Left colon (tissue), 2 donors: ENCODE measurements at regions not wholly inside any gene's neighbourhood (a gene's known extent, or its start where the extent isn't known, plus 50 kb on each side); places are given as distances from the start of the nearest gene placed in this dataset.

Experiments
- ATAC-seq: fragments of 200-7000 bp; cut with Tn5 transposase; one replicate; pipeline ENCODE4 v1.9.1; 2020; ENCODE audit warnings: mild to moderate bottlenecking, moderate library complexity
- DNase-seq, 2 donors: peaks; one replicate each; pipeline ENCODE4 v3.0.0-alpha.2; 2020
- intact Hi-C, 2 donors: fragments of 100-400 bp; cut with DNase I in 1 of 2; cut with micrococcal nuclease in 1 of 2; formaldehyde crosslinking; loops; one replicate each; pipeline versions ENCODE4 v1.11.2 to v1.14.0; 2022; cut with DNase I, micrococcal nuclease
- donor health status: DM: no; HTN: no; CAD: no.
- donor health status: DM: yes; HTN: yes; CAD: no.

DNA sequence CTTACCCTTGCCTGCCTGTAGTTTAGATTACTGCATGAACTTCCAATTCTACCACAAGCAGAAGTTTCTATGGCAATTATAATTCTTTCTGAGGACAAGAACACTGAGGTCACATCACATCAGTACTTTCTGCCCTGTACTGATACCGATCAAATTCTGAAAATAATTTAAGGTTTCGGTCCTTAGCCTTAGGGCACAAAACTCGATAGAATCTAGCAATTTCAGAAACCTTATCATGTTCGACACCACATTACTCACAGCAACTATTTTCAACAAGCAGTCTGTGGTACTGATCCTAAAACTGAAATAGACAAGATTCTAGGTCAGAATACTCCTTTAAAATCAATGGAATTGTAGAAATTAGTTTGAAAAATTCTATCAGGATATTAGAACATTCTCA lies 187.0 kb upstream of the LRFN5 start:
- intact Hi-C loops, result no loop called here
- ATAC-seq (no peak), DNase-seq (no peak)

DNA sequence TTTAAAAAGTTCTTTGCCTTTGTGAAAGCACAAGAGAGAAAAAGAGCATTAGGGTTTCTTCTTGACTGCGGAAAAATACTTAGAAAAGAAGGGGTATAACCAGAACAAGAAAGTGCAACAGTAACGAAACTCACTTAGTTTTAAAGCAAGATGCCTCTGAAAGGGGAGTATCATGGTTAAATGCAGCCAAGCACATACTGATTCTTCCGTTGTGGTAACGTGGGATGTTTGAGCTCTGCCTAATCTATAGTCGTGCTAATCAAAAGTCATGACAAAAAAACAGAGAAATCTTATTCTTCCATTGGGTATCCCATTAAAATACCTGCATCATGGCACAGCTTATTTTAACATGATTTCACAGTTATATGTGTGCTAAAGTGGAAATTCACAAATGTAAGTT lies 187.8 kb upstream of the LRFN5 start:
- ATAC-seq, result no peak
- intact Hi-C loops, result no loop called here

DNA sequence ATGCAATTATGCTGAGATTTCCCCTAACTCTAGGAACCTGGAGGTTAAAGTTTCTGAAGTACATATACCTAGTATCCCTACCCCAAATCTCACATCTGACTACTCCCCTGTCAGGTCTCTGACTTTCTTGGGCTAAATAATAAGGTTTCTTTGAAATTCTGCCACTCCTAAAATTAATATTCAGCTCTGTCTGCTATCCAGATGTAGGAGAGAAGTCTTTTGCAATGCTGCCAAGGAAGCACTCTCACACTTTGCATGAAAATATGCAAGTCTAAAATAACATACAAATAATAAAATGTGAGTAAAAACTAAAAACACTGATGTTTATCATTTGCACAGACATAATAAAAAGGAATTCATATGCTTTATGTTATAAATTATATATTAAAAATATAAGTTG lies 196.9 kb upstream of the LRFN5 start:
- no peak for ATAC-seq
- intact Hi-C loops, result no loop called here
- no peak for DNase-seq

More for the DNA sequence above, 187.8 kb upstream of the LRFN5 start:
- no peak for DNase-seq

DNA sequence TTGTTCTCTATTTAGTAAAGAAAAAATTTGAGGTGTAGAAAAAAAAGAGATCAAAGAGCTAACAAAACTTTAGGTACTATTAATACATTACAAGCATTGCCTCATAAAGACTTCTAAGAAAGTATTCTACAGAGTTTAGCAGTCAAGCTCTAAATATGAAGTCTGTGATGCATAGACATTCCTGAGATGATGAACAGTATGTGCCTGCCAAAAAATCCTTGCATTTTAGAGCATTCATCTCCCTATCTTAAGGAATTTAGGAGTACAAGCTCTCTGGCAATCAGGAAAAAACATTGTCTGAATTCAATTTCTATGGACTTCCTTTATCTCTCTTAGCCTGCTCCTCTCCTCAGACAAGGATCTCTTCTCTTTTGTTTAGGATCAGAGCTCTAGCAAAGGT lies 202.6 kb upstream of the LRFN5 start:
- ATAC-seq (no peak), DNase-seq (no peak)
- intact Hi-C loops, result no loop called here

DNA sequence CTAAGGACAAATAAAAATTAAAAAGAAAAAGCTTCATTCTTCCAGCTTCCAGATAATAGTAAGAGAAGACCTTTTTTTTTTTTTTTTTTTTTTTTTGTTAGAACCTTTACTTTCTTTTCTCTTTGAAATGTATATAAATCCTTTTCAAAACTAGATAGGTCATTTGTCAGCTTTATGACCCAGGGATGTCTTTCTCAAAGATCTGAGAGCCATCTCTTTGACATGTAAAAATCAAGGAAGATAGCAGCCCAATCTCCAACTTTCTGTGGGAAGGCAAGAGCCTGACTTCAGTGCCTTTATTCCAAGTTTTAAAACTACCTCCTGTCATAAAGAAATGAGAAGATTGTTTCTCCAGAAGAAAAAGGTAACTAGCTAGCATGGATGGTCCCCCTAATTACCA lies 203.3 kb upstream of the LRFN5 start:
- DNase-seq, result no peak
- no peak for ATAC-seq
- intact Hi-C loops, result no loop called here

DNA sequence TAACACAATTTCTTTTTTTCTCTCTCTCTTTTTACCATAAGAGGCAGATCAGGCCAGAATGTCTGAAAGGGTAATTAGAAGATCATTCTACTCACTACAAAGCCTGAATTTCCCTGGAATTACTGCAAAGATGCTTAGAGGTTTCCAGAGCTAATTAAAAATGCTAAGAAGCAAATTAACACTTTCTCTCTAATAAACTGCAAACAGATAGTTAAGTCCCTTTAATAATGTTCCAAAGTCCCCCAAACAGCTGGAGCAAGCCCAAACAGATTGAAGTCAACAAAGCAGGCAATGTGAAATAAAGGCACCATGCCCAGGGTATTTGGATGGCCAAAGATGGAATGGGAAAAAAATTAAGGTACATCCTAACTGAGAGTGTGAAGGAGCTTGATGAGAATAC lies 208.8 kb upstream of the LRFN5 start:
- DNase-seq (no peak), ATAC-seq (no peak)
- intact Hi-C loops, result no loop called here

DNA sequence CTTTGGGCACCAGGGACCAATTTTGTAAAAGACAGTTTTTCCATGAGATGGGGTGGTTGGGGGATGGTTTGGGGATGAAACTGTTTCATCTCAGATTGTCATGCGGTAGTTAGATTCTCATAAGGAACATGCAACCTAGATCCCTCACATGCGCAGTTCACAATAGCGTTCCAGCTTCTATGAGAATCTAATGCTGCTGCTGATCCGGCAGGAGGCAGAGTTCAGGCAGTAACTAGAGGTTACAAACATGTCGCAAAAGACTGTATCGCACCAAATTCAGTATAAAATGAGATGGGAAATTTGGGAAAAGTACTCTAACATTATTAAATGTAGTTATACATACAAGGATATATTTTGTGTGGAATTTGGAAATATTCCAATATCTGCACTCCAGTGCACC lies 213.2 kb upstream of the LRFN5 start:
- DNase-seq, result no peak
- intact Hi-C loops, result no loop called here
- no peak for ATAC-seq

DNA sequence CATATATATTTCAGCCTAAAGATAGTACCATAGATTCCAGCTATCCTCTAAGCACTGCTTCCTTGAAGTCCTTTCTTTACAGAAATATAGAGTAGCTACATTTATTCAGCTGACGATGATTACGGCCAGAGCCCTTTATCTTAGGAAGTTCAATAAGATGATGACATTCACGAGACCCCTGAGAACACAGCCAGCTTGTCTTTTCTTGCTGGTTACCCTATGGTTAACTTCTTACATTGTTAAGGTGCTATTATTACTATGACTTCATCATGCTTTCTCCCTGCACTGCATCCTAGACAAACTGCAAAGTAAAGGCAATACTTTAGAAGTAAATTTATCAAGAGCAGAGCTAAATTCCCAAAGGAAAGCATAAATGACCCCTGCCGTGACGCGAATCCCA lies 214.4 kb upstream of the LRFN5 start:
- DNase-seq (no peak), ATAC-seq (no peak)
- intact Hi-C loops, result no loop called here

DNA sequence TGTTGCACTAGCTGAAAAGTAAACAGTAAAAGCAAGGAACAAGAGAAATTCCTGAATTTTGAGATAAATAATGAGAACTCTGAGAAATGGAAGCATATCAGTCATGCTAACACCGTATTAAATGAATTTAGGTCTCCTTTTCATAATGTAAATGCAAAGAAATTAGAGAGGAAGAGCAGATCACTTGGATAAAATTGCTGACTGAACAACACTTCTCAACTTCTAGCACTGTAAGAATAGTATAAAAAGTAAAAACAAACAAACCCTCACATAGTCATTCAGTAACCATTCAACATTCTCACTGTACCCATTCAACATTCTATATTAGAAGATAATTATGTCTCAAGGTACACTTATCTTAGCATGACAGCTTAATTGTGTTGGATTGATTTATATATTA lies 217.3 kb upstream of the LRFN5 start:
- intact Hi-C loops, result no loop called here
- no peak for DNase-seq
- no peak for ATAC-seq

DNA sequence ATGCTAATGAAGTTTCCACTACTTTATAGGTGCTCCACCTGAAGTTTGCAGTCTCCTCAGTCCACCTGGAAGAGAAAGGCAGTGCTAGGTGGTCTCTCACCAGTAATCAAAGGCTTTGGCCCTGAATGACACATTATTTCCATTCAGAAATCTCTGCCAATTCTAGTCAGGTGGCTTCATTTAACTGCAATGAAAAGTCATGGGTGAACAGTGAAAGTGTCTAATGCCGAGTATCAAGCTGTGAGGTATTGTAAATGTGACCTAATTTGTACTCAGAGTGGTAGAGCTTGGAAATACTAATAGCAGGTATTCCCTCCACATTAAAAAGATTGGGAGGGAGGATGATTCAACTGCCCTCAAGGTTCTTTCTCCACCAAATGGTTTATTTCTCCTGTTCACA lies 220.9 kb upstream of the LRFN5 start:
- intact Hi-C loops, result no loop called here
- no peak for ATAC-seq

DNA sequence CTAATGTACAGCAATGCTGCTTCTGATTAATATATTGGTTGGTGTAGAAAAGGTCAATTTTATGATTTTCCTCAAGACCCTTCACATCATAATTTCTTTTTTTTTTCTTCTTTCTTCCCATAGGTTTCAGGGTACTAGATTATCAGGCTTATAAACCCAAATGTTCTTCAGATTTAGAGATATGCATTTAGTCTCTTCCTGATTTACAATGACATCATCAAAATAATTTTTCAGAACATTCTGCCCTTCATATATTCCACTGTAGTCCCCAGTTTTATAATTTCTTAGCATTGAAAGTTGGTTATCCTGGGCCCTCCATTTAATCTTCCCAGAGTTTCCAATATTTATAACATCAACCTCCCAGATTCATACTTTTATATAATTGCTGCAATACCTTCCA lies 226.7 kb upstream of the LRFN5 start:
- intact Hi-C loops, result no loop called here
- no peak for DNase-seq
- no peak for ATAC-seq

More for the DNA sequence above, 220.9 kb upstream of the LRFN5 start:
- DNase-seq, result no peak

DNA sequence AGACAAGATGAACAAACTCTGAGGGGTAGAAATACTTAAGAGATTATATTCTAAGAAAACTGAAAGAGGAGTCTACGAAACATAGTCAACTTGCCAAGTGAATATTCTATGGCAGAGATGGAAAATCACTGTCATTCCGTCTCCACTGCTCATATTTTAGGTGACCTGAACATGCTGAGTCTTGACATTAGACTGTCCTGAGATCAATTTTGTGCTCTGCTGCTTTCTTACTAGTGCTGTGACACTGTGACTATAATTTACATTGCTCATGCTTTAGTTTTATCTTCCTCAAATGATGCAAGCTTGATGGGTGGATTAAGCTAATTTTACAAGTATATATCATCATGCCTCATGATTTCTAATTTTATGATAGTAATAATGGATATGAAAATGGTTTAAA lies 228.2 kb upstream of the LRFN5 start:
- intact Hi-C loops, result no loop called here
- no peak for ATAC-seq
- DNase-seq, result no peak

DNA sequence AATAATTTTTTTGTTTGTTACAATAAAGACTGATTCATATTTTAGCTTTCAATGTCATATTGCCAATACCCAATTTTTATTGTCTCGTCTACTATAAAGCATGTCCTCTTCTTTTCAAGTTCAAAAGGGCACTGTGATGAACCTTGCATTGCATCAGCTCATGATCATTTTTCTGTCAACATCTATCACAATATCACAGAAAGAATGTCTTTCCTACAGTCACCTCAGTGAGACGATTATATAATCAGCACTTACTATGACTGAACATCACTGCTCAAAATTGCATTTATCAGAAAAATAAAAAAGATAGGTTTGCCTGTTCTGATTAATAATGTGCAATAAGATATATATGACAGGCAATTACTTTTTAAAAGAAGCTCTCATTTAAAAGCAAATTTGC lies 228.7 kb upstream of the LRFN5 start:
- ATAC-seq, result no peak
- intact Hi-C loops, result no loop called here
- DNase-seq, result no peak

DNA sequence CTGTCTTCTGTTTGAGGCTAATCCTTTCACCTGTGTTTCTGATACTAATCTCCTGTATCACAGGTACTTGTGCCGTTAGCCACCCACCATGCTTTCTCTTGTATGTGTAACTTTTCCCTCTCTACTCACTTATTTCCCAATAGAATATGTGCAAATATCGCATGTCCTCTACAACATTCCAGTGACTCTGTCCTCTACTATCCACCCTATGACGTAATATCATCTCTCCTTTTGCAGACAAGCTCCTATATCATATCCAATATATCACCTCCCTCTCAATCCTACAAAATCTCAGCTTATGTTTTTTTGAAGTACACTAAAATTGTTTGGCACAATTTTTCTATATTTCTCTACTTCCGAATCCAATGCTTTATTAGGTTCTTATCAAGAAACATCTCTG lies 232.6 kb upstream of the LRFN5 start:
- DNase-seq (no peak), ATAC-seq (no peak)
- intact Hi-C loops, result no loop called here

DNA sequence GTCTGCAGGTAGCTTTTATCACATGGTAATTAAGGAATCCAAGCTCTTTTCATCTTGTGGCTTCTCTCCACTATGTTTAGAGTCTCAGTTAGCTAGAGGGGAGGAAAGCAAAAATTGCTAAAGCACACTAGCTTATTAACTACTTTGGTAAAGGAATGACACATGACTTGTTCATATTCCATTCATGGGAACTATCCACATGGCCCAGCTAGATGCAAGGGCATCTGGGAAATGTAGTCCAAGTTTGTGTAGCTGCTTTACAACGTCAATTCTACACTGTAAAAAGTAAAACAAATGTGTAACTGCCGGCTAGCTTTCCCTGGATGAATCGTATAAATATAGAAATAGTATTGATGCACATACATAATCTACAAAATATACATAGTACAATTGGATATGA lies 244.5 kb upstream of the LRFN5 start:
- intact Hi-C loops, result no loop called here
- no peak for ATAC-seq
- DNase-seq, result no peak

DNA sequence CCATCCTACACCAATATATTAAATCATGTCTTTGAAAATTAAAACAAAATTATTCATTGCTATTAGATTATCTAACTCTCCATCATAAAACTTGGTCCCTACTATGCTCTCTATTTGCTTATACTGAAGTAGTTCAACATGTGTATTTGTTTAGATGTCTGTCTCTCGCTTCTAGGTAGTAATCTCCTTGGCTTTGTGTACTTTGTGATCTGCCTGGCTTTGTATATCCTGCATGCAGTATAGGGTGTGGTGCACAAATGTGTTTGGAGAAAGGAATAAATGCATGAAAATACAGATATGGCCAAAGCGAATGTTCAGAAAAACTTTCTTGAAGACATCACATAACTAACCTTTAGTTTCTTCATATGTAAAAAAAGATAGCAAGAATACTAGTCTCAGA lies 246.6 kb upstream of the LRFN5 start:
- no peak for DNase-seq
- intact Hi-C loops, result no loop called here
- no peak for ATAC-seq

DNA sequence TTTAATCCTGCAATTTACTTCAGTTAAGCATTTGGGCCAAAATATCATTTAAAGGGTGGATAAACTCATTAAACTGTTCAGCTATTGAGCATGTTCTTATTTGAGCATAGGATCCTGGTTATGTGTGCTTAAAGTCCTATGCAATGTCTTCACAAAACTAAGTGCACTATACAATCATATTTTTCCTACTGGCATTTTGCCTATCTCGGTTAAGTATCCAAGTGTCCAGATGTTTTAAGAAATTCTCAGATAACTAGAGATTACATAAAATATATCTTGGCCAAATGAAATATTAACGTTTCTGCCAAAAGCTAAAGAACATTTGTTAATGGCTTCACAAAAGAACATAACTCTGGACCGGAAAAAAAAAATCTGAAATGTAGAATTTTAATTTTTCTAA lies 250.8 kb upstream of the LRFN5 start:
- no peak for ATAC-seq
- intact Hi-C loops, result no loop called here
- DNase-seq, result no peak

DNA sequence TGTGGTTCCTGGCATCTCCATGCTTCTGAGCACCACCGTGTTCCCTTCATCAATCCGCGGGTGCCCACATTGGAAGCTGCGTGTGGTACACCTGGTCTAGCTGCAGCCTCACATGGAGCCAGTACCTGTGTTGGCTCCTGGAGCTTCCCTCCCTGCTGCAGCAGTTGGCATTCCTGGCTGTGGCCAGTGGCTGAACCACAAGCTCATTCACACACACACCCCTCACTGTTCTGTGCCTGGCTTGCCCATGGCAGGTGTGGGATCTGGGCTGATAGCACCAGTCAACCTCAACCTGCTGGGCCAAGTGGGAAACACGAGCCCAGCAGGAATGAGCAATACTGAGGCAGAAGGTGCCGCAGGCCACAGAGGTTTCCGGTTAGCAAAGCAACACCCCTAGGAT lies 256.2 kb upstream of the LRFN5 start:
- intact Hi-C loops, result no loop called here
- ATAC-seq (no peak), DNase-seq (no peak)

DNA sequence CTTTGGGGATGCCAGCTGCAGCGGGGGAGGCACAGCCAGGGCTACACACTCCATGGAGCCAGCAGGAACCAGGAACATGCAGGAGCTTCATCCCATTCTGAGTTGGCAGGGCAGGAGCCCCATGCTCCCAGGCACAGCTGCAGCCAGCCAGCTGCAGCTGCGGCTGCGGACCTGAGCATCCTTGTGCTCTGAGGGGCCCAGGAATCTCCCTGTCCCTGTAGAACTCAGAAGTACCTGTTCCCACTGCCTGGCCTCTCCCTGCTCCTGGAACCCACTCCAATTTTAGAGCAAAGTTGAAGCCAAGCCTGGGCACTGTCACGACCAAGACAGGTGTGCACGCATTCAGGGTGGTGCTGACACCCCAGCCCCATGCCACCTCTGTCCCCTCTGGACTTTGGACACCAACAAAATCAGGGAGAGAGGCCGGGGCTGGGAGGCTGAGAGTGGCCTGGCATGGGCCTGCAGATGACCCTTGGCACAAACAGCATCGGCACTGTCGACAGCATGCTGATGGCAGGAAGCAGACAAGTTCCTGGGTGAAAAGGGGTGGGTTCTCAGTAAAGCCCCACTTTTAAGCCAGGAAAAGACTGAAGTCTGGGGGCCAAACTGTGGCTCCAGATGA lies 257.3 kb upstream of the LRFN5 start:
- intact Hi-C loops, result no loop called here

DNA sequence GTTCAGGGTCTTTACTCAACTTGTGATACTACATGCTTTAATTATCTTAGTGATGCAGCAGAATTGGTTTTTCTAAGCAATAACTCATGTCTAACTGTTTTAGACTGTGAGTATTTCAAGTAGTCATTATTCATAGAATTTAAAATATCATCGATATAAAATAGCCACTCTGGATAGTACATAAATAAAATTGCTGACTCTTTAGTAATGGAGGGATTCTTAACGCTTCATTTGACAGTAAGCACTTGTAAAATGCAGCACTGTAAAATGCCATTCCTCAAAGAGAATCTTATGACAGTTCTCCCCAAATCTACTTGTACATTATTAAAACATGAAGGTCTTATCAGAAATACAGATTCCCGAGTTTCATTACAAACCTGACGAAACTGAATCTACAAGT lies 262.8 kb upstream of the LRFN5 start:
- intact Hi-C loops, result no loop called here
- ATAC-seq (no peak), DNase-seq (no peak)

More for the DNA sequence above, 257.3 kb upstream of the LRFN5 start:
- ATAC-seq (no peak), DNase-seq (no peak)

DNA sequence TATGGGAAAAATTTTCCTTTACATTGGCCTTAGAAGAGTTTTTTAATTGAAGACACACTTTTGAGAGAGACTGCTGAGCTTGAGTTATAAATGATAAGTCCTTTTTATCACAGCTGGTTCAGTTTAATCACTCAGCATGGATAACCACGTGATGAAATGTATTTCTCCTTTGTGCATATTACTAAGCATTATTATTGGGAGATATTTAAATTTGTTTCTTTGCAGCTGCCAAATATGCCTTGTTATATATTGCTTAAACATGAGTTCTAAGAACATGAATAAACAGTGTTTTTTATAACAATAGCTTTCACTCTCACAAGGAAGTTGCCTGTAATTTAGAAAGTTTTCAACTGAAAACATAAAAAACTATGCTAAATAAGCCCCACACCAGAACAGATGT lies 293.5 kb upstream of the LRFN5 start:
- intact Hi-C loops, result no loop called here
- DNase-seq, result no peak
- ATAC-seq, result no peak

DNA sequence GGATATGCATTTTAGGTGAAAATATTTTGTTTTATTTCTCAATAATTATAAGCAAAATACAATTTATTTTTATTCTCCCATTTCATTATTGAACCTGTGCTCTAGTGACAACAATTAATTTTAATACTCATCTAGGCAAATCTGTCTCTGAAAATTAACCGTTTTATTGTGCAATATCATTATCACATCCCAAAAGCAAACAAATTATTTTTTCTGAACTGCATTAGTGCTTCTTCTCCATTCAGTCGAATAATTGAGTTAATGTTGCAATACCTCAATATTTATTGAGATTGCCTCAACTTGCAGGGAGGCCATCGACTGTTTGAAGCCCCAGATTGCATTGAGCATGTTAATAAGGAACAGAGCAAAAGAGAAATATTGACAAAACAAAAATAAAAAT lies 303.2 kb upstream of the LRFN5 start:
- DNase-seq (no peak), ATAC-seq (no peak)
- intact Hi-C loops, result no loop called here
